GM19372 (cell line): ENCODE measurements at regions not wholly inside any gene's neighbourhood (a gene's known extent, or its start where the extent isn't known, plus 50 kb on each side); places are given as distances from the start of the nearest gene placed in this dataset.

Experiments used
- ATAC-seq: cut with Tn5 transposase; IDR thresholded peaks from one replicate; pipeline ENCODE4 v1.9.1; 2021; ENCODE audit warnings: mild to moderate bottlenecking, low read depth, moderate library complexity; ENCODE audit not compliant: unreplicated experiment

GRCh38 chr12:58250077-58250476, 308.7 kb downstream of the ATP23 start:
- ATAC-seq = no peak

- no peak for ATAC-seq
Measured at GRCh38 chr12:58252914-58253313, 311.5 kb downstream of the ATP23 start.

GRCh38 chr12:58253663-58254062, 312.3 kb downstream of the ATP23 start:
- ATAC-seq = no peak

- ATAC-seq = no peak
Measured at GRCh38 chr12:58254463-58255100, 313.2 kb downstream of the ATP23 start.

GRCh38 chr12:58262796-58263195, 321.4 kb downstream of the ATP23 start:
- no peak for ATAC-seq

- ATAC-seq = no peak
Measured at GRCh38 chr12:58263816-58264215, 322.4 kb downstream of the ATP23 start.

GRCh38 chr12:58268069-58268468, 326.7 kb downstream of the ATP23 start:
- no peak for ATAC-seq

- no peak for ATAC-seq
Measured at GRCh38 chr12:58269476-58269875, 328.1 kb downstream of the ATP23 start.

GRCh38 chr12:58270966-58271705, 329.8 kb downstream of the ATP23 start:
- no peak for ATAC-seq

GRCh38 chr12:58272461-58272860, 331.1 kb downstream of the ATP23 start:
- ATAC-seq = no peak

GRCh38 chr12:58277231-58277630, 335.9 kb downstream of the ATP23 start:
- ATAC-seq = no peak

GRCh38 chr12:58283553-58283952, 342.2 kb downstream of the ATP23 start:
- ATAC-seq = no peak

GRCh38 chr12:58285551-58285950, 344.2 kb downstream of the ATP23 start:
- ATAC-seq = no peak

GRCh38 chr12:58286353-58286752, 345.0 kb downstream of the ATP23 start:
- ATAC-seq = no peak

GRCh38 chr12:58288190-58288589, 346.8 kb downstream of the ATP23 start:
- no peak for ATAC-seq

GRCh38 chr12:58291106-58291505, 349.7 kb downstream of the ATP23 start:
- no peak for ATAC-seq

- ATAC-seq = no peak
Measured at GRCh38 chr12:58293308-58293982, 352.1 kb downstream of the ATP23 start.

GRCh38 chr12:58295268-58295667, 353.9 kb downstream of the ATP23 start:
- ATAC-seq = no peak

GRCh38 chr12:58296863-58297262, 355.5 kb downstream of the ATP23 start:
- no peak for ATAC-seq

GRCh38 chr12:58298803-58299202, 357.4 kb downstream of the ATP23 start:
- no peak for ATAC-seq

GRCh38 chr12:58299371-58299770, 358.0 kb downstream of the ATP23 start:
- ATAC-seq = no peak
